K562 (cell line): ENCODE measurements at regions not wholly inside any gene's neighbourhood (a gene's known extent, or its start where the extent isn't known, plus 50 kb on each side); places are given as distances from the start of the nearest gene placed in this dataset.

Experiments used
- ATAC-seq: fragments of 200-7000 bp; cut with Tn5 transposase; 3 replicates; pipeline ENCODE4 v1.9.1; 2020; ENCODE audit warnings: moderate library complexity
- BruUV-seq: library from RNA; stranded (reverse); fragments of 400-500 nt; replicated peaks from 2 replicates; lab custom pipeline; 2021; lab: Mats Ljungman, UMichigan
- CTCF ChIA-PET: fragments of 300-600 bp; formaldehyde crosslinking; extraction: SDS; loops from one replicate; lab custom pipeline; 2021; ENCODE audit warnings: low intra/inter-chr PET ratio; lab: Yijun Ruan, JAX
- POLR2A ChIA-PET: fragments of 300-600, 350-650 bp; sonication (Branson Sonifier 250); formaldehyde crosslinking; extraction: SDS; loops from one replicate; lab custom pipeline; 2021; ENCODE audit warnings: antibody characterized with exemption, inconsistent platforms; lab: Yijun Ruan, JAX
- DNase-seq, 4 experiments: peaks; one replicate each; pipeline versions ENCODE4 v3.0.0 to v3.0.0-alpha.2; 2011 to 2018; ENCODE audit warnings: low spot score in 3 of 4, mixed read lengths in 3 of 4; ENCODE audit errors: extremely low read depth in 1 of 4
- FAIRE-seq: peaks from 2 replicates; lab custom pipeline; 2011; peaks lifted over from hg19 to GRCh38; lab: Jason Lieb, UNC
- H2AFZ ChIP-seq: 2 replicates; pipeline ENCODE4 v1.6.0; 2011; ENCODE audit warnings: low read depth, low read length, control low read depth, inconsistent platforms
- H3K27ac ChIP-seq: fragments of 200-600 bp; 3 replicates; pipeline ENCODE4 v1.8.0; 2011; ENCODE audit warnings: low read depth, mild to moderate bottlenecking, control low read depth, inconsistent platforms, low read length, moderate library complexity, mixed read lengths; ENCODE audit errors: extremely low read depth
- H3K27me3 ChIP-seq, 2 experiments: fragments of 300-600 bp in 1 of 2; 2 replicates in 1 of 2; 3 replicates in 1 of 2; pipeline versions ENCODE4 v1.6.0 to v1.8.0; 2011; ENCODE audit warnings: inconsistent platforms in 2 of 2, low read length in 2 of 2, mild to moderate bottlenecking in 1 of 2, mixed read lengths in 1 of 2, moderate library complexity in 1 of 2; ENCODE audit not compliant: control insufficient read depth in 2 of 2, insufficient read depth in 2 of 2
- H3K36me3 ChIP-seq: fragments of 300-600 bp; 3 replicates; pipeline ENCODE4 v1.8.0; 2011; ENCODE audit warnings: mild to moderate bottlenecking, low read length, inconsistent platforms; ENCODE audit not compliant: control insufficient read depth, insufficient read depth
- H3K4me1 ChIP-seq, 2 experiments: fragments of 200-600 bp in 1 of 2; replicated peaks in 1 of 2; 2 replicates in 1 of 2; 3 replicates in 1 of 2; pipeline versions ENCODE4 v1.5.1 to v1.8.0; 2011; ENCODE audit warnings: inconsistent platforms in 2 of 2, low read length in 2 of 2, mild to moderate bottlenecking in 1 of 2, mixed read lengths in 1 of 2, moderate library complexity in 1 of 2; ENCODE audit not compliant: control insufficient read depth in 2 of 2, insufficient read depth in 2 of 2
- H3K4me2 ChIP-seq: 2 replicates; pipeline ENCODE4 v1.6.1; 2011; ENCODE audit warnings: low read length, control low read depth, inconsistent platforms, mixed read lengths; ENCODE audit not compliant: insufficient read depth
- H3K4me3 ChIP-seq: fragments of 200-600 bp; sonication (generic), shearing (Covaris generic); 2 replicates; pipeline ENCODE4 v1.5.1; 2016; ENCODE audit warnings: control low read depth, inconsistent platforms
- H3K79me2 ChIP-seq: fragments of 200-600 bp; 3 replicates; pipeline ENCODE4 v1.8.0; 2011; ENCODE audit warnings: low read length, inconsistent platforms; ENCODE audit not compliant: control insufficient read depth, insufficient read depth
- H3K9ac ChIP-seq, 2 experiments: 2 replicates each; pipeline versions ENCODE4 v1.6.0 to v1.6.1; 2011; ENCODE audit warnings: low read depth in 2 of 2, low read length in 2 of 2, control low read depth in 1 of 2, inconsistent platforms in 1 of 2, mild to moderate bottlenecking in 1 of 2, mixed read lengths in 1 of 2; ENCODE audit not compliant: insufficient read depth in 1 of 2
- H3K9me1 ChIP-seq: one replicate; pipeline ENCODE4 v1.6.0; 2011; ENCODE audit warnings: inconsistent platforms, mild to moderate bottlenecking, low read length, moderate library complexity; ENCODE audit not compliant: control insufficient read depth, insufficient read depth
- H3K9me3 ChIP-seq: replicated peaks from 2 replicates; pipeline ENCODE4 v1.5.1; 2011; ENCODE audit warnings: low read depth, low read length, inconsistent platforms; ENCODE audit not compliant: control insufficient read depth, insufficient read depth
- H4K20me1 ChIP-seq: replicated peaks from 2 replicates; pipeline ENCODE4 v1.6.1; 2011; ENCODE audit warnings: low read length, inconsistent platforms, mixed read lengths; ENCODE audit not compliant: control insufficient read depth, insufficient read depth
- BACH1 ChIP-seq: fragments of 200-800 bp; sonication (Bioruptor generic); IDR thresholded peaks from 2 replicates; pipeline ENCODE4 v1.6.1; 2016; ENCODE audit warnings: missing genetic modification characterization, missing compliant biosample characterization
- CREBBP ChIP-seq: IDR thresholded peaks from one replicate; pipeline ENCODE4 v1.6.1; 2012; ENCODE audit warnings: low read depth, mild to moderate bottlenecking, control low read depth, inconsistent platforms, low read length
- EP300 ChIP-seq: IDR thresholded peaks from 2 replicates; pipeline ENCODE4 v1.6.1; 2012; ENCODE audit warnings: low read length, improper control_type of control experiment
- FOSL1 ChIP-seq: fragments of 200-800 bp; sonication (Bioruptor generic); conservative IDR thresholded peaks from 2 replicates; pipeline ENCODE4 v1.6.1; 2016; ENCODE audit warnings: missing genetic modification characterization, missing compliant biosample characterization
- NELFE ChIP-seq: IDR thresholded peaks from 2 replicates; pipeline ENCODE4 v1.6.1; 2011; ENCODE audit warnings: mild to moderate bottlenecking; ENCODE audit not compliant: insufficient read depth, insufficient read length
- NR2C2 ChIP-seq, 2 experiments: fragments of 200-800 bp in 1 of 2; sonication (Bioruptor generic) in 1 of 2; sonication (generic) in 1 of 2; formaldehyde crosslinking in 1 of 2; IDR thresholded peaks; 2 replicates each; pipeline versions ENCODE4 v1.6.1 to v1.8.0; 2016 to 2022; ENCODE audit warnings: mild to moderate bottlenecking in 1 of 2, missing compliant biosample characterization in 1 of 2, missing genetic modification characterization in 1 of 2, missing genetic modification reagents in 1 of 2
- PRPF4 ChIP-seq: fragments of 200-400 bp; formaldehyde crosslinking; IDR thresholded peaks from one replicate; pipeline ENCODE4 v1.6.1; 2017; ENCODE audit warnings: low read length, low read depth, mild to moderate bottlenecking; ENCODE audit not compliant: insufficient read depth, poor library complexity, severe bottlenecking
- PURB ChIP-seq: sonication (generic); formaldehyde crosslinking; IDR thresholded peaks from 2 replicates; pipeline ENCODE4 v1.9.0; 2021; ENCODE audit warnings: low read depth, mild to moderate bottlenecking, missing genetic modification reagents
- RB1 ChIP-seq: fragments of 450-650 bp; IDR thresholded peaks from 2 replicates; pipeline ENCODE4 v1.6.1; 2017; ENCODE audit warnings: low read depth, mild to moderate bottlenecking
- TEAD1 ChIP-seq, 2 experiments: fragments of 450-650 bp in 1 of 2; sonication (generic) in 1 of 2; formaldehyde crosslinking; IDR thresholded peaks; 2 replicates each; pipeline versions ENCODE4 v1.4.0 to v1.8.0; 2020 to 2022; ENCODE audit warnings: mild to moderate bottlenecking in 2 of 2, missing genetic modification reagents in 1 of 2
- ZNF551 ChIP-seq: fragments of 250-450 bp; sonication (Bioruptor Pico); IDR thresholded peaks from 2 replicates; pipeline ENCODE4 v1.5.0; 2021; ENCODE audit warnings: mild to moderate bottlenecking, moderate library complexity
- in situ Hi-C: fragments of 300-500 bp; cut with MboI; formaldehyde crosslinking; loops from 4 replicates; pipeline ENCODE4 v1.15.0; 2018; ENCODE audit warnings: inconsistent platforms, mixed read lengths
- intact Hi-C: fragments of 100-400 bp; cut with micrococcal nuclease; formaldehyde crosslinking; loops from 2 replicates; pipeline ENCODE4 v1.14.2; 2022
- TF ChIP-seq, protein P1 (sequence below): sonication (generic); formaldehyde crosslinking; IDR thresholded peaks from 2 replicates; pipeline ENCODE4 v1.8.0; 2022; ENCODE audit warnings: mild to moderate bottlenecking, missing genetic modification reagents
- TF ChIP-seq, protein P2 (sequence below): fragments of 250-450 bp; sonication (Bioruptor Pico); IDR thresholded peaks from 2 replicates; pipeline ENCODE4 v1.5.0; 2021; ENCODE audit warnings: mild to moderate bottlenecking, moderate library complexity

DNA sequence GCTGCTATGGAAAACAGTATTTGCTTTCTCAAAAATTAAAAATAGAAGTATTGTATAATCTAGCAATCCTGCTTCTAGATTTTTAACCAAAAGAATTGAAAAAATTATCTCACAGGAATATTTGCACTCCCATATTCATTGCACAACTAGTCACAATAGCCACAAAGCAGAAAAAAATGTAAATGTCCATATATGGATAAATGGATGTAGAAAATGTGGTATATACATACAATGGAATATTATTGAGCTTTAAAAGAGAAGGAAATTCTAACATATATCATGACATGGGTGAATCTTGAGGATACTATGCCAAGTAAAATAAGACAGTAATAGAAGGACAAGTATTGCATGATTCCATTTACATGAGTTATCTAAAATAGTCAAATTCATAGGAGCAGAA is 2753.0 kb downstream of the PCDH9 start:
- no peak for DNase-seq
- H3K79me2 ChIP-seq: no peaks in the 10 kb centered on the region
- no peak for FAIRE-seq
- H4K20me1 ChIP-seq: no peaks in the 10 kb centered on the region
- no peaks in the 10 kb centered on the region for H3K36me3 ChIP-seq
- H3K9me3 ChIP-seq: no peaks in the 10 kb centered on the region
- no peaks in the 10 kb centered on the region for H3K9me1 ChIP-seq
- no peaks in the 10 kb centered on the region for H3K27me3 ChIP-seq
- no peak overlapping the region for H2AFZ ChIP-seq
- no peaks in the 10 kb centered on the region for H3K4me1 ChIP-seq
- in situ Hi-C loops: no loop called here
- H3K4me3 ChIP-seq: no peak overlapping the region
- no TSS peak for BruUV-seq
- POLR2A ChIA-PET: no interaction called here
- intact Hi-C loops: no loop called here
- no peak overlapping the region for H3K4me2 ChIP-seq
- H3K27ac ChIP-seq: no peak overlapping the region
- ATAC-seq: no peak
- CTCF ChIA-PET: no interaction called here
- no peak overlapping the region for H3K9ac ChIP-seq
- no peak for TF ChIP-seq CREBBP
- no peak for TF ChIP-seq PURB (CRISPR knock-in tag)
- TF ChIP-seq PRPF4: no peak
- TF ChIP-seq, protein P1, sequence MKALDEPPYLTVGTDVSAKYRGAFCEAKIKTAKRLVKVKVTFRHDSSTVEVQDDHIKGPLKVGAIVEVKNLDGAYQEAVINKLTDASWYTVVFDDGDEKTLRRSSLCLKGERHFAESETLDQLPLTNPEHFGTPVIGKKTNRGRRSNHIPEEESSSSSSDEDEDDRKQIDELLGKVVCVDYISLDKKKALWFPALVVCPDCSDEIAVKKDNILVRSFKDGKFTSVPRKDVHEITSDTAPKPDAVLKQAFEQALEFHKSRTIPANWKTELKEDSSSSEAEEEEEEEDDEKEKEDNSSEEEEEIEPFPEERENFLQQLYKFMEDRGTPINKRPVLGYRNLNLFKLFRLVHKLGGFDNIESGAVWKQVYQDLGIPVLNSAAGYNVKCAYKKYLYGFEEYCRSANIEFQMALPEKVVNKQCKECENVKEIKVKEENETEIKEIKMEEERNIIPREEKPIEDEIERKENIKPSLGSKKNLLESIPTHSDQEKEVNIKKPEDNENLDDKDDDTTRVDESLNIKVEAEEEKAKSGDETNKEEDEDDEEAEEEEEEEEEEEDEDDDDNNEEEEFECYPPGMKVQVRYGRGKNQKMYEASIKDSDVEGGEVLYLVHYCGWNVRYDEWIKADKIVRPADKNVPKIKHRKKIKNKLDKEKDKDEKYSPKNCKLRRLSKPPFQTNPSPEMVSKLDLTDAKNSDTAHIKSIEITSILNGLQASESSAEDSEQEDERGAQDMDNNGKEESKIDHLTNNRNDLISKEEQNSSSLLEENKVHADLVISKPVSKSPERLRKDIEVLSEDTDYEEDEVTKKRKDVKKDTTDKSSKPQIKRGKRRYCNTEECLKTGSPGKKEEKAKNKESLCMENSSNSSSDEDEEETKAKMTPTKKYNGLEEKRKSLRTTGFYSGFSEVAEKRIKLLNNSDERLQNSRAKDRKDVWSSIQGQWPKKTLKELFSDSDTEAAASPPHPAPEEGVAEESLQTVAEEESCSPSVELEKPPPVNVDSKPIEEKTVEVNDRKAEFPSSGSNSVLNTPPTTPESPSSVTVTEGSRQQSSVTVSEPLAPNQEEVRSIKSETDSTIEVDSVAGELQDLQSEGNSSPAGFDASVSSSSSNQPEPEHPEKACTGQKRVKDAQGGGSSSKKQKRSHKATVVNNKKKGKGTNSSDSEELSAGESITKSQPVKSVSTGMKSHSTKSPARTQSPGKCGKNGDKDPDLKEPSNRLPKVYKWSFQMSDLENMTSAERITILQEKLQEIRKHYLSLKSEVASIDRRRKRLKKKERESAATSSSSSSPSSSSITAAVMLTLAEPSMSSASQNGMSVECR: no peak
- TF ChIP-seq, protein P2, sequence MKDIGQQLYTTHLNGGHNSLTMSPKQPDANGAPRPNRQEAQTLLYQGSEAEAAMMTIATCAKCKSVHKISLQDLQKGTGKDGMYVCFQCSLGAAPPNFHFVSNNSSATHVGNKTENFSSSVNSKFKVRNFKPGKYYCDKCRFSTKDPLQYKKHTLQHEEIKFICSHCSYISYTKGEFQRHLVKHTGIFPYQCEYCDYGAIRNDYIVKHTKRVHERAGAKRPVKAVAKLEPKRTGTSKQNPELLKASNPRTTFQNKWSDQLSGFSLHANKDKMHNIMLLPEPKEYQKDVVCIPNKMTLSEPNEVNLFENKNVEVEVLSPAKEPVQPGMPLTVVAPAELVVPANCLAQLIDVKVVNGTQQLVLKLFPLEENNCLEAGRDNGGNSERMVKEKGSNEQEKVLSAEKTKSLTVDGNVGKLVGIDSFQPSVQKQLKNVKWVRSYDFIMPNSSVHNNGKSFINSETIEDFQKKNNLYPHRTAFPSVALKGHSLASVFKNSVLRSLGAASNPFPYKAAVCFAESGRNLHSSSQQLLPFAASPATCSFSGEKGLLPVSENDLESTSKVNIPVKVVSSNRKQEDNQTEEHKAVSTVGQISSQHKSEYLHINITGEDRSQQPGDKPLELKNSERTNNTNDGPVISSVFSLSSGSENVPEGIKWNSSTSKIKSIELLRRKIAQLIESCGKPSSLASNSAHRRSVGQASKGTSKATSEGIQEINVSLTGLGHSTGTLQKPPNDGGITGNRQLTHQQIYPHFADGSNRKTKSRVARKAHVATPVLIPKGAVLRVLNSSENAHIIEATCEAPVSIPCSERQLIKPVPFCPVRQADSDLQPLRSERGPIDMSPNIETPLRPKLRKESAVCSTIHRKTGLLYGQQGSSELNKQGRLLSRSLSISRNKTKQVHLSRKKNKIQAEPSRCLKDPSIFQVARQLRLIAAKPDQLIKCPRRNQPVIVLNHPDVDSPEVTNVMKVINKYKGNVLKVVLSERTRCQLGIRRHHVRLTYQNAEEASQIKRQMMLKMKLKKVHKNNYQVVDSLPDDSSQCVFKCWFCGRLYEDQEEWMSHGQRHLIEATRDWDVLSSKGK: no peak
- TF ChIP-seq EP300: no peak
- TF ChIP-seq NELFE: no peak
- no peak for TF ChIP-seq FOSL1 (tag)
- TF ChIP-seq RB1: no peak
- TF ChIP-seq ZNF551 (CRISPR knock-in tag): no peak
- TF ChIP-seq TEAD1 (CRISPR knock-in tag; IDR thresholded peaks at IDR 0.05): no peak
- TF ChIP-seq BACH1 (tag): no peak
- no peak for TF ChIP-seq NR2C2 (CRISPR knock-in tag; IDR thresholded peaks at IDR 0.05)
- TF ChIP-seq NR2C2 (tag; IDR thresholded peaks at IDR 0.05): no peak
